ENCODE measurements at regions not wholly inside any gene's neighbourhood (a gene's known extent, or its start where the extent isn't known, plus 50 kb on each side); places are given as distances from the start of the nearest gene placed in this dataset.

GRCh38 chr9:12170456-12170855 is 522.7 kb upstream of the TYRP1 start:
- DNase-seq, result no peak

DNA sequence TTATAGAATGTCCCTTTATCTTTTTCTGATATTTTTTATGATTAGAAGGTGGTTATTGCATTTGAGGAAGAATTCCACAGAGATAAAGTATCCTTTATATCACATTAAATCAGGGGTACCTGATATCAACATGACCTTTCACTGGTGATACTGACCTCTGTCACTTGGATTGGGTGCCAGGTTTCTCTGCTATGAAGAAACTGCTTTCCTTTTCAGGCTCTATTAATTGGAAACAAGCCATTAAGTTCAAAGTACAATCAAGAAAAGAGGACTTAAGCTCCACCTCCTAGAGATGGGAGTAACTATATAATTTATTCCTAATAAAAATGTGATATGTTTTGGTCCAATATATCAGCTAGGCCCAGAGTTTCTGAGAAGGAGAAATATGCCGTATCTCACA is 514.6 kb upstream of the TYRP1 start:
- DNase-seq, result no peak

GRCh38 chr9:12182806-12183205 is 510.4 kb upstream of the TYRP1 start:
- DNase-seq, result no peak

GRCh38 chr9:12183321-12183720 is 509.9 kb upstream of the TYRP1 start:
- no peak for DNase-seq

- no peak for DNase-seq
Measured at GRCh38 chr9:12185856-12186255, 507.3 kb upstream of the TYRP1 start.

GRCh38 chr9:12191630-12192029 is 501.6 kb upstream of the TYRP1 start:
- no peak for DNase-seq

GRCh38 chr9:12194731-12195130 is 498.5 kb upstream of the TYRP1 start:
- DNase-seq, result no peak

DNA sequence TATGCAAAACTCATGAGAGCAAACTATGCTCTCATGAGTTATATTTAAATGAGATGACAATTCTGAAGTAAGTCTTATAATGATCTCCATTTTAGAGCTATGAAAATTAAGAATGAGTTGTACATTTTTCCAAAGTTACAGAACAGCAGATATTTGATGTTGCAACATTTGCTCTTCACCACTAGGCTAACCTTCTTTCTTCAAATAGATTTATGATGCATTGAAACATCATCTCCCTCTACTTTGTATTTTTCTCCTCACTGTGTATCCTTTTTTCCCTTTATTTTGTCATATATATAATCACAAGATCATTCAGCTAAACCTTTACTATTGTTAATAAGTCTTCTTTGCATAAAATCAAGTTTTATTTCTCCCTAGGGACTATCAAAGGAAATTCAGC is 497.7 kb upstream of the TYRP1 start:
- no peak for DNase-seq

DNA sequence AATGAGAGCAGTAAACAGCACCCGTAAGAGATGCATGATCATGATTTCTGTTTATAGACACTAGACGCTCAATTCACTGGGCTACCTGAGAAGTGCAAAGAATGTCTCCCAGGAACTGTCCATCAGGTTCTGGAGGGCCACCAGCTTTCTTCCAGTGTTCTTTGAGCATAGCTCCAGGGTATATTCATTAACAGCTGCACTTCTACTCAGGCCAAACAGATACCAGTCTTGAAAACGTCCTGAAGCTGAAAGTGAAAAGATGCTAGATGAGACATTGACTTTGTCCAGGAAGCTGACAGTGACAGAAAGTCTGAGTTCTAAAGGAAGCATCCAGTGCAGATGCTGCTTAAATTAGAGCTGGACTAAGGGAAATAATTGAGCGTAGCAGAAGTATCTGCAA is 488.7 kb upstream of the TYRP1 start:
- DNase-seq, result no peak

GRCh38 chr9:12212860-12213259 is 480.3 kb upstream of the TYRP1 start:
- DNase-seq, result no peak

GRCh38 chr9:12221470-12221869 is 471.7 kb upstream of the TYRP1 start:
- DNase-seq, result no peak

GRCh38 chr9:12224449-12224848 is 468.7 kb upstream of the TYRP1 start:
- no peak for DNase-seq

- DNase-seq, result no peak
Measured at GRCh38 chr9:12230708-12231107, 462.5 kb upstream of the TYRP1 start.

- no peak for DNase-seq
Measured at GRCh38 chr9:12231832-12232231, 461.4 kb upstream of the TYRP1 start.

- no peak for DNase-seq
Measured at GRCh38 chr9:12232836-12233235, 460.3 kb upstream of the TYRP1 start.

DNA sequence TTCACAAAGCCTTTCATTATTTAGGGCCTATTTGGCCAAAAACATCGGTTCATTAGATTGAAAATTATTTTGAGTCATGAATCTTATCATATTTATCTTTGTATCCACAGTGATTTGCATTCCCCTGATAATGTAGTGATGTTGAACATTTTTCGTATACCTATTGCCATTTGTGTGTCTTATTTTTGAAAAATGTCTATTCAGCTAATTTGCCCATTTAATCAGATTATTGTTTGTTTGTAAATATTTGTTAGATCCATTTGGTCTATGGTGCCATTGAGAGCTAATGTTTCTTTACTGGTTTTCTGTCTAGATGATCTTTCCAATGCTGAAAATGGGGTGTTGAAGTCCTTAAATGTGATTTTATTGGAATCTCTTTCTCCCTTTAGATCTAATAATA is 439.2 kb upstream of the TYRP1 start:
- no peak for DNase-seq

- no peak for DNase-seq
Measured at GRCh38 chr9:12266758-12267157, 426.4 kb upstream of the TYRP1 start.

DNA sequence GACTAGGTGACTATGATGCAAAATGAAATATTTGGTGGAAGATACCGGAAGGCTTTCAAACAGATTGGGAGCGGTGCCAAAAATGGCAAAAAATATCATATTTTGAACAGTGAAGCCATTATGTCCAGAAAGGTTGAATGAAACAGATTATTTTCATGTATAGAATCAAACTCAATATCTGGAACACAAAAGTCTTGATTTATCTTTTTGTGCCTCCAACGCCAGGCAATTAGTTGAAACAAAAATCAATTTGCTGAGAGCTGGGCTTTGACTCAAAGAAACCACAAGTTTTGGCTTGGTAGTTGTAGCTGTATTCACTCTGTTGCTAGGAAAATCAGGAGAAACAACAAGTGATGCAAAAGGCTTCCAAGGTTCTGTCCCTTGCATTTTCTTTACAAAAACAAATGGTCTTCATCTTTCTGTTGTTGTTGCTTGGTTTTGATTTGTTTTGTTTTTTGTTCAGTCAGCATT is 421.7 kb upstream of the TYRP1 start:
- no peak for DNase-seq

- DNase-seq, result no peak
Measured at GRCh38 chr9:12272471-12273120, 420.6 kb upstream of the TYRP1 start.

DNA sequence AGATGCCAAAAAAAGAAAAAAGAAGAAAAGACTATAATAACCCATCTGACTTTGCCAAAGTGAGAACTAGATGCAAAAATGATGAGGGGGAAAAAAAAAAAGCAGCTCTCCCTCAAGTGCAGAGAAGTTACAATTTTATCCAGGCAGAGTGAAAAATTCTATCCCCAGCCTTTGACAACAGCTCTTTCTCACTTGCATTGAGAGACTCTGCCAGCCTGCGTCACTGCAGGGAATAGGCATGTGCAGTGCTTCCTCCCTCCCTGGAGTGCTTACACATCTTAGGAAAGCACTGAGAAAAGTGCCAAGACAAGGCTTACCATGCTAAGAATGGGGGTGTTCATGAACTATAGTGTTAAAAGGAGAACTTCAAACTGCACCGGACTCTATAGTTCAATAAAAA is 418.6 kb upstream of the TYRP1 start:
- no peak for DNase-seq

DNA sequence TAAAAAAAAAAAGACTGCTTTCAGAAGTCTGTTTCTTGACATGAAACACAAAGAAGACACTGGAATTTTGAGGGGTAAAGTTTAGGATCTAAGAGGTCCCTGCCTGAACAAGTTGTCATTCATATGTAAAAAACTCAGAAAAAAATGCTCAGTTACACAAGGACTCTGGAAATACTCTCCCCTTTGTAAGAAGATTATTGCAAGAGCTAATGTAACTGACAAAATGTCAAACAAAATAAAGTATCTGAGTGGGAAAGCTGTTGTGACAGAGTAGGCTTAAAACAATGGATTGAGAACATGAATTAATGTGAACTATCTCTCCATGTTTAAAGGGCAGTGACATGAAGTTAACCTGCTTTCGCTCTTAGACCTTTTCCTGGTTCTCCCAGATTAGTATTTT is 416.7 kb upstream of the TYRP1 start:
- DNase-seq, result no peak

DNA sequence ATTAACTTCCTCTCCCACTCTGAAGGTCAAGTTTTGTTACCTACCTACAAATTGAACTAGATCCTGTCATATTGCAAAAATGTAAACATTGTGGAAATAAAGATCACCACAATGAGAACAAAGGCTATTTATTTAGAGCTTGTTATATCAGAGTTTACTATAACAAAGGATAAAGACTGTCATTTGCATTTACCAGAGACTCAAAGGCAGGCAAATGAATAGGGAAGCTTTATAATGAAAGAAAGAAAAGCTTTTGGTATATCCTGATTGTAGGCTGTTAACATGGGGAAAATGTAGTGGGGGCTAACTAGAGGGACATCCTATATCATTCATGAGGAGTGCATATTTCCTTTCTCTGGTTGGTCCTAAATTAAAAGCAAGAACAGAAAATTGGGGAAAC is 403.5 kb upstream of the TYRP1 start:
- DNase-seq, result no peak

GRCh38 chr9:12290166-12290869 is 402.9 kb upstream of the TYRP1 start:
- no peak for DNase-seq

GRCh38 chr9:12305211-12305610 is 388.0 kb upstream of the TYRP1 start:
- no peak for DNase-seq

DNA sequence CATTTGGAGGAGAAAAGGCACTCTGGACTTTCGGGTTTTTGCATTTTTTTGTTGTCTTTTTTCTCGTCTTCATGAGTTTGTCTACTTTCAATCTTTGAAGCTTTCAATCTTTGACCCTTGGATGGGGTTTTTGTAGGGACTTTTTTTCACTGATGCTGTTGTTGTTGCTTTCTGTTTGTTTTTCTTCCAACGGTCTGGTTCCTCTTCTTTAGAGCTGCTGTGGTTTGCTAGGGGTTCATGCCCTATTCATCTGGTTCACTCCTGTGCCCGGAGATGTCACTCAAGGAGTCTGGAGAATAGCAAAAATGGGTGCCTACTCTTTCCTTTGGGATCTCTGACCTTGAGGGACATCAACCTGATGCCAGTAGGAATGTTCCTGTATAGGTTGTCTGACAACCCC is 378.6 kb upstream of the TYRP1 start:
- no peak for DNase-seq

Measured in GDM1 (cell line).